ENCODE measurements at regions not wholly inside any gene's neighbourhood (a gene's known extent, or its start where the extent isn't known, plus 50 kb on each side); places are given as distances from the start of the nearest gene placed in this dataset.

GRCh38 chr1:55333461-55333860 is 118.3 kb upstream of the USP24 start:
- no peak for DNase-seq

DNA sequence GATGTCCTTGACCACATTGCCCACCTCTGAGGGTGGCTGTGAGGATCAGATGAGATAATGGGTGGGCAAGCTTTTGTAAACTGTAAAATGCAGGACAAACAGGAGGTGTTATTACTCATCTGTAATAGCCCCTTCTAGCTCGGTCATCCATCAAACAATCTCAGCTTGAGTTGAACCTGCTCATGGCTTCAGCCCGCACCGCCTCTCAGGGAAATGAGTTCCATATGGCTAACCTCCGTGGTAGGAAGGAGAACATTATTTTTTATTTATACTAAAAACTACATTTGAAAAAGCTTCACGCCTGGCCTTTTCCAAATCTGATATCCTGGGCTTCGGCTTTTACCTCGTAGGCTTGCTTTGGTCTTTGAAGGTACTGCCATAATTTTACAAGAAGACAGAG is 116.2 kb upstream of the USP24 start:
- DNase-seq: no peak

DNA sequence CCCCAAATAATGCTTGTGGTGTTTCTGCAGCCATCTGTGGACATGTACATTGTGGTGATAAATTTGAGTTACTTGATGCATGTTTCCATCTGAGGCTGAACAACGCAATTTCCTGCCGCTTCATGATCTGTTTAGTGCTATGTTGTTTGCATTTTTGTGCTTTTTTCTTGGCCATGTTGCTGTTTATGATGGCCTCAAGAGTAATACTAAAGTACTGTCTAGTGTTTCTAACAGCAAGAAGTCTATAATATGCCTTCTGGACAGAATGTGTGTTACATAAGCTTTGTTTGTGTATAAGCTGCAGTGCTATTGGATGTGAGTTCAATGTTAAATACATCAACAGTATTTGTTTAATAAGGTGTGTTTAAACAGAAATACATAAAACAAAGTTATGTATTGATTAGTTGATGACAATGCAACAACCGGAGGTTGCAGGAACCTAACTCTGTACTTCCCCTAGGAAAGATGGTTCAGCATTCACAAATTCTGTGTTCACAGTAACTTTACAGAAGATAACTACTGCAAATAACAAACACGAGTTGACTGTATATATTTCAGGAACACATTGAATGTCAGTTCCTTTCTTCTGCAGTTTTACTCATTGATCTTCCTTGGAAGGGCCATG is 114.8 kb upstream of the USP24 start:
- no peak for DNase-seq

DNA sequence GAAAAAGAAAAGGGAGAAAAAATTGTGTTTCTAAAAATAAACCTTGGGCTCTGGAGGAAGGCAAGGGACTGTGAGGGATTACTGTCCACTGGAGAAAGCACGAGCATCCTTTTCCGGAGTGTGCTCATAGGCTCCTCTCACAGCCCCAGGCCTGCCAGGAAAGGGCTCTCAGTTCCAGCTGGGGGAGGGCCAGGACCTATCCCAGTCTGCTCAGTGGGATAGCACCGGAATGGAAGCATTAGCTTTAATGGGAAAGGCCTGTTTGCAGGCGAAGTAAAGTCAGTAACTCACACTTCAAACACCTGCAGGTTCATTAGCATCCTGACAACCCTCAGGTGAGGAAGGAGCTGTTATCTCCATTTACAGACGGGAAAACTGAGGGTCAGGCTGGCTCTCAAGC is 113.9 kb upstream of the USP24 start:
- no peak for DNase-seq

DNA sequence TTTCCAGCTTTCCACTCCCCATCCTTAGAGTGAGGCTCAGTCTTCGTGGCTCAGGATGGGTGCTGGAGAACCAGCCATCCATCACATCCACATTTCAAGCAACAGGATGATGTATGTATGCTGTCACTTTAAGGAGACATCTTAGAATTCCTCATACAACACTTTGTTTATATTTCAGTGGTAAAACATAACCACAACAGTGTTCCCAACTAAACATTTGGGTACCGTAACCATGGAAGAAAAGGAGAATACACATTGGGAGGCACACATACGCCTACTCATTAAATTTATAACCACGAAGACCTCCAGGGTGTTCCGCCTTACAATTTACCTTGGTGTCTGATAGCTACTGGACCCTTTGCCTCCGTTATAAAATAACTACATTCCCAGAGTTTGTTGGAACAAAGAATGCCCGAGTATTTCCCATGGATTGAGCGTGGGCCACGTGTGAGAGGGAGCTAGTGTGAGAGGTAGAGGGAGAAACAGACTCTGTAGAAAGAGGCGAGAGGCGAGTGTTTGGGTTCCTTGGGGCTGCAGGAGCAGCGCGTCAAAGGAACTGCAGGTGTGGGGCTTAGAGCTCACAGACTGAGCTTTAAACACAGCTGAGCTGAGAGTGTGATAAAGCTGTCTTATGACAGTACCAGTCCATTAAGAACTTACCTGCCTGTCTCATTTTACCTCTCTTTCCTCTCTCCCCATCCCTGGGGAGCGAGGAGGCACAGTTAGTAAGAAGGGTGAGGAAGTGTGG is 111.5 kb upstream of the USP24 start:
- DNase-seq: no peak

DNA sequence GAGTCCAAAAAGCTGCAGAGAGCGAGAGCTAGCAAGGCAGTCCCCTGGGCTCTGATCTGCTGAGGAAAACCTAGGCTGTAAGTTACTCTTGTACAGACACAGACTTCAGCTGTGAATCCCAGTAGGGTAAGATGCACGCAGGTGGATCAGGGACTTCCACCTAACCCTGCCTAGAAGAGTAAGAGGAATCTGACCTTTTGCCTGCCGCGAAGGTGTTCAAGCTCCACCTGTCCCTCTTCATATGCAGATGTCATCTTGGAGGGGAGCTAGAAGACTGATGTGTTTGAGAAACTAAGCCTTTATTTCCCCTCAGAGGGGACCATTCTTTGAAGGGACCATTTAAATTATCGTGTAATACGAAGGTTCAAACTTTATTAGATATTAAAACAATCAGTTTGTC is 108.6 kb upstream of the USP24 start:
- DNase-seq: no peak

DNA sequence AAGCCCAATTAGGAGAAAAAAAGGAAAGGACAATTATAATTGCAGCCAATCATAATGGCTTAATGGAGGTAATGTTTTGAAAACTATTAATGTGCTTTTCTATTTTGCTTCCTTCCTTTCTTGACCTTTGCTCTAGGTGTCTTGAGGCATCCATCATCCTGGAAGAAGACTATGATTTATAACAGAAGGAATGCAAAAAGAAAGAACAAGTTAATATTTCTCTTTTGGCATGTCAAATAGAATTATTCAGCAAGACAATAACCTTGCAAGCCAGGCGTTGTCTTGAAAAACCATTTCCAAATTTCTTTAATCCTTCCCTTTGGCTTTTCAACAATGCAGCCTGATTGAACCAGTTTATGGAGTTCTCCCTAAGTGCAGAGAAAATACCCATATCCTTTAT is 107.7 kb upstream of the USP24 start:
- DNase-seq: no peak

- no peak for DNase-seq
Observed at GRCh38 chr1:55321942-55322341, 106.8 kb upstream of the USP24 start.

GRCh38 chr1:55320891-55321290 is 105.7 kb upstream of the USP24 start:
- no peak for DNase-seq

GRCh38 chr1:55318116-55318817 is 103.1 kb upstream of the USP24 start:
- DNase-seq: no peak

- no peak for DNase-seq
Observed at GRCh38 chr1:55317673-55318072, 102.5 kb upstream of the USP24 start.

- DNase-seq: no peak
Observed at GRCh38 chr1:55316947-55317662, 101.9 kb upstream of the USP24 start.

DNA sequence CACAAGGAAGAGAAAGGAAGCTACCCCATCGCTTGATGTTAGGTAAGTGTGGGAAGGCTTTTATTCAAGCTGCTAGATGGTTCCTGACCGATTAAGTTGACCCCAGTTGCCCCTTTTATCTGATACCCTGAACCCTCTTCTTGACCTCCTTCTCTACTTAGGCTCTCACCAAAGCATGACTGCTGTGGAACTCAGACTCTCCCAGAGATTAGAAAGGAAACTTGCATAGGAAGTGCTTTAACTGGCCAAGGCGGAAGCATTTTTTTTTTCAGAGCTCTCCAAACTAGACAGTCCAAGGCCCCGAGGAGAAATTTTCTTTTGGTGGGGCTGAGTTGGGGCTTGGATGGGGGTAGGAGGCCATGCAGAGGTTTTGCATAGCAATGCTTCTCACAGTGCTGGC is 101.3 kb upstream of the USP24 start:
- DNase-seq: no peak

GRCh38 chr1:55315552-55315951 is 100.4 kb upstream of the USP24 start:
- no peak for DNase-seq

GRCh38 chr1:55314740-55315139 is 99.6 kb upstream of the USP24 start:
- DNase-seq: no peak

- DNase-seq: no peak
Observed at GRCh38 chr1:55313903-55314302, 98.7 kb upstream of the USP24 start.

DNA sequence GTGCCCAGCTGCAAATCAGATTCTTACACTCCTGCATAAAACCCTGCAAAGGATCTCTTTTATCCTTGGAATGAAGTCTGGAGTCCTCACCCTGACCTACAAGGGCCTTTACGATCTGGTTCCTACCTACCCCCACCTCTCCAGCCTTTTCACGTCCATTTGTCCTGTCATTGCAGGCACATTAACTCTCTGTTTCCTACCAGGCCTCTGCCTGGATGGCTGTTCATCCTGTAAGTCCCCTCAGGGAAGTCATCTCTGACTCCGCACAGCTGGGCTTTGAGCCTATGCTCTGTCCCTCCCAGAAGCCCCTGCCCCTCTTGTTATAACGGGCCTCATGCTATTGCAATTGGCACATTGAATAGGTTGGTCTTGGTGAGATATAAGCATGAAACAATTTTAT is 96.8 kb upstream of the USP24 start:
- DNase-seq: no peak

DNA sequence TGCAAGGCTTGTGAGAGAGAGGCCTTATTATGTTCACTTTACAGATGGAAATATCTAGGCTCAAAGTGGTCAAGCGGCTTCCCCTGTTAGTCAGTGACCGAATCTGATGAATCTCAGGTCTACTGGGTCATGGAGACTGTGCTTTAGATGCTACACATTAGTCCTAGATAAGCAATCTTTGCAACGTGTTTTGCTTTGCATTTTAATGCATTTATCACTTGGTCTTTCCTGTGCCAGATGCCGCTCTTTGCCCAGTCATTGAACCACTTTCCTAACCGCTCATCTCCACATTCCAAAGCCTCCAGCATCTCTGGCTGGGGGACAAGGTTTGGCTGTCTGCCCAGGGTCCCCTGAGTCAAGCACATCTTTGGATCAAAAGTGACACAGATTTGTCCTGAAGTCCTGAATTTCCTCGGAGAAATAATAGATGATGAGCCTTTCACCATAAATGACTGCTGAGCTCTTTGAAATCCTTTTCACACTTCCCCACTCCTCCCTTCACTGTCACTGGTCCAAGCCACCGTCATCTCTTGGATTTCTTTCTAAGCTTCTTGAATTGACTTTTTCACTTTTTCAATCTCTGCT is 96.0 kb upstream of the USP24 start:
- DNase-seq: no peak

GRCh38 chr1:55310505-55310971 is 95.4 kb upstream of the USP24 start:
- DNase-seq: no peak

DNA sequence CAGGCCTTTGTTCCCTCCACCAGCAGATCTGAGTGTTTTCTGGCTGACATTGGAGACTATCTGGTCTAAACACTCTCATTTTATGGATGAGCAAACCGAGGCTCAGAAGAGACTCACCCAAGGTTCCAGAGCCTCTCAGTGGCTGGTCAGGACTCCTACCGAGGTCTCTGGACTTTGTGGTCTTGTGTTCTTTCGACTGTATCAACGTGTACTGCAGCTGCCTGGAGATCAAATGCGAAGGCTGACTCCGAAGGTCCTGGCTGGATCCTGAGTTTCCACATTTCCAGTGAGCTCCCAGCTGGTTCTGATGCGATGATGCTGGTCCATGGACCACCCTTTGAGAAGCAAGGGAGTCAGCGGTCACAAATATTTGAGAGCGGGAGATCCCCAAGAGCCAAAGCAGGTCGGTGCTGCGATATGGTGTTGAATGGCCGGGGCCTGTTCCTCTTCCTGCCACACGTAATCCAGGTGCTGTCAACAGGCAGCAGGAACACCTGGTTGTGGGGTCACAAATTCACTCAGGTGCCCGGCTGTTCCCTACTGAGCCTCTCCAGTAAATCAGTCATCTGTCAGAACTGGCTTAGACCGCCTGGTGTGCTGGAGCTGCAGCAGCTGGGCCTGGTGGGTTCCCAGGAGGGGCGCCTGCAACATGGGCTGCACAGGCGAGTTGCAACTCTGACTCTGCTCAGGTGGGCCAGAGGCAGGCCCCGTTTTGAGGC is 94.8 kb upstream of the USP24 start:
- DNase-seq: no peak

GRCh38 chr1:55309053-55309452 is 93.9 kb upstream of the USP24 start:
- no peak for DNase-seq

GRCh38 chr1:55305735-55306134 is 90.6 kb upstream of the USP24 start:
- no peak for DNase-seq
